ENCODE measurements at regions not wholly inside any gene's neighbourhood (a gene's known extent, or its start where the extent isn't known, plus 50 kb on each side); places are given as distances from the start of the nearest gene placed in this dataset.

DNA sequence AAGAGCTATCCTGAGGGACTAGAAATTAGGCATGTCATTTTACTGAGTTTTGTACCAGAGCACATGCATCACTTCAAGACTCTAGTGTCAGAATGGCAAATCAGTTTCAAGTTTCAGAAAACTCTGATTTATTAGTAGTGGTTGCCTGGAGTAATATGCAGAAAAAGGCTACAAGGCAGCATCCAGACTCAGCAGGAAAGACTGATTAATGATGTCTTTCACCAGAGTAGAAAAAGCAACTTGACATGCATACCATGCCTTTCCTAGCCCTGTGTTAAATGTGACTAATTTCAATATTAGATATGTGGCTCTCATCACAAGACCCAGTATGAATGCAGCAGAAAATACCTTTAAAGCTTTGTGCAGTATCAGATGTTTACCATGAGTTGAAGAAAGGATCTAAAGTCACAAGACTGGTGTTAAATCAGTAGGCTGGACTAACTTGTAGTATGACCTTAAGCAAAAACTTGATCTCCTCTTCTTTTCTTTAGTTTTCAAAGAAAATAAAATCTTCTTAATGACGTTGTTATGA, 1251.2 kb upstream of the C9orf72 start:
- no peak for DNase-seq (ENCODE audit: low read depth in 3 of 3)

DNA sequence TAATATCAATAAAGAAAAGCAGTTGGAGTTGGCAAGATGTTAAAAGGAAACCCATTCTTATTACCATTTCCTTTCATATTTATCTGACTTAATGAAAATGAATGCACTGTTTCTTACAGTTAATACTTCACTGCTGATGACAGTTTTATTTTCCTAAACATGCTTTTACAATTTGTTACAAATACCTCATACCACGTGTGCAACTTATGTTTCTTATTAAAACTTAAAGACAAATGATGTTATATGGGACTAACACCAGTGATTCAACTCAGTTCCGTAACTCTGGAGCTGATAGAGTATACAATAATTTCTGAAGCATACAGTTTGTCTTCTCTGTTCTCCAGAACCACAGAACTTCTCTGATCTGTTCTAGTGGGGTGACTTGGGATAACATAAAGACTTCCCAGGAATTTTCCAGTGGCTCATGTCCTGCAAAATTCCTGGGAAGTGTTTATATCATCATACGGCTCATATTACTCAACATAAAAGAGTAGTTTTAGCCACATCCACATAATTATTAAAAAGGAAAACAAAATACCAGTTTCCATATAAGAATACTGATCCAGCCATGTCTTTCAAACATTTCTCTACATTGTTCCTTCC, 1259.0 kb upstream of the C9orf72 start:
- DNase-seq (ENCODE audit: low read depth in 3 of 3), result no peak

DNA sequence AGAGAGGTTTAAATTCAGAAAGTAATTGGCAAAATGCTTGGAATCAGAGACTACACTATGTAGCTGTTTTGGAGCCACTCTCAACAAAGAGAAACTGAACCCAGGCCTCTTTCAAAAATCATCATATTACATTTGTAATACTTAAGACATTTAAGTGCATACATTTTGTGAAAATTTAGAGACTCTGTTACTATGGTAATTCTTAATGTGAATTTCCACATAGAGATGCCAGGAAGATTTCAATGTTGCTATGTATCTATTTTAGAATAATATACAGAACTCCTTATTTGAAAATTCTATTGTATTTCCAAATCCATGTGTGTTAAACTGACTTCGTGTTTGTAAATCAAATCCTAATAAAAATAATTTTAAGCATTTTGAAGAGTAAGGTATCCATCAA, 1260.9 kb upstream of the C9orf72 start:
- no peak for DNase-seq (ENCODE audit: low read depth in 3 of 3)

DNA sequence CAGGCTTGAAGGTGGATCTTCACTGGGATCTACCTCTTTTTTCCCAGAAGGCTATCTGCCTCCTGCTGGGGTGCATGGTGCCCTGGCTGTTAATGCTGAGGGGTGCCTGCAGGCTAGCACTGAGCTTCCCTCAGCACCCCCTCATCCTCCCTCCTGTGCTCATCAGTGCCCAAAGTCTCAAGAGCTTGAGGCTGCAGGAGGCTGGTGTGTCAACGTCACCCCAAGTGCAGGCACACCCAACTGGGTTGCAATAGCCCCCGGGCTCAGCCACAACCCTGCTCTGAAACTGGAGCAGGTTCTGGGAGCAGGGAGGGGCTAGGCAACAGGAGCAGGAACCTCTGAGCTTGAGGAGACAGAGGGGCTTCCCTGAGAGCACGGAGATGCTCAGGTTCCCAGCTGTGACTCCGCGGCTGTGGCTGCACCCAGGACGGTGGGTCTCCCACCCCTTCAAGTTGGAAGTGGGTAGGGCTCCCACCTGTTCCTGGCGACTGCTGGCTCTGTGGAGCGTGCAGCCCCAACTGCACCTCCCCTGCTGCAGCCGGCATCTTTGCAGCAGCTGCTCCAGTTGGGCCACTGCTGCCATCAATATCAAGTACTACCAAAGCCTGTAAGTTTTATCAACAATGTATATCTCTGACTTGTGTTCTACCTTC, 1266.6 kb upstream of the C9orf72 start:
- no peak for DNase-seq (ENCODE audit: low read depth in 3 of 3)

DNA sequence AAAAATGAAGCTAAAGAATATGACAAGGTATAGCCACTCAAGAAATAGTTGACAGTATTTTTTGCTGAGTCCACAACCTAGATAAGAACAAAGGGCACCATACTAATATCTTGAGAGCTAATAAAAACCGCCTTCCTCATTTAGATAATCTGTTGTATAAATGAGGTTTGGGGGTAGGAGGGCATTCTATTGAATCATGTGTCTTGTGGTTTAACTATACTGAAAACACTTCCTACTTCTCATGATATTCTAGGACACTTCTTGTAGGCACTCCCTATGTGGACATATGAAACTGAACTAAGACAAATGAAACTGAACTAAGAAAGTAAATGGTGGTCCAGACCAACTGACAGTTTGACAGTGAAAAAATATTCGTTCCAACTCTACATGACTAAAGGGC, 1268.5 kb upstream of the C9orf72 start:
- no peak for DNase-seq (ENCODE audit: low read depth in 3 of 3)

DNA sequence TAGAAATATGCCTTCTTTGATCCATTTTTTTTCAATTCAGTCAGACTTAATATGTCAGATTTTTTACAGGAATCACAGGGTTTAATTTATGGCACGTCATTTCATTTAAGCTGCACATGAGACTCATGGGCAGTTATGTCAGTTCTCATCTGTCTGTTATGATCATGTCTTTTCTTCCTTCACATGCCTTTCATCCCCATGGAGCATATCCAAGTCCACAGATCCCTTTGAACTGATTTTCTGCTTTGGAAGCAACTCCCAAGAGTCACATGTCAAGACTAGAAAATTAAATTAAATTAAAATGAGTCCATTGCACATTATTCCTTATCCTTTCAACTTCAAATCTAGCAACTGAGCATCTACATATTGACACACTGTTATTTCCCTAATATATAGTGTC, 1274.0 kb upstream of the C9orf72 start:
- DNase-seq (ENCODE audit: low read depth in 3 of 3), result no peak

DNA sequence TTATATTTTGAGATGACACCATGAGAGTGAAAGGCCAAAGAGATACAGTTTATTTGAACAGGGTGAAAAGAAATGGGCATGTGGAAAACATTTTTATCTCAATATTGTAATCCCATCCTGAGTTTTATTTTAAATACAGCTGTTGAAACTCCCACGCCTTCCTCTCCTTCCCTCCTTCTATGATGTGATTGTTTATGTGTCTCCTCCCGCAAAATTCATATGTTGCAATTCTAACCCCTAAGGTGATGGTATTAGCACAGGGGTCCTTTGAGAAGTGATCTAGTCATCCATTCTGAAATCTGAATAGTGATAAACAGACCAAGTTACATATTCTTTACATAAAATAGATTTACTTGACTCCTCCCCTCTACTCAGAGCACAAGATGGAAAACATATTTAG, 1275.4 kb upstream of the C9orf72 start:
- DNase-seq (ENCODE audit: low read depth in 3 of 3), result no peak

DNA sequence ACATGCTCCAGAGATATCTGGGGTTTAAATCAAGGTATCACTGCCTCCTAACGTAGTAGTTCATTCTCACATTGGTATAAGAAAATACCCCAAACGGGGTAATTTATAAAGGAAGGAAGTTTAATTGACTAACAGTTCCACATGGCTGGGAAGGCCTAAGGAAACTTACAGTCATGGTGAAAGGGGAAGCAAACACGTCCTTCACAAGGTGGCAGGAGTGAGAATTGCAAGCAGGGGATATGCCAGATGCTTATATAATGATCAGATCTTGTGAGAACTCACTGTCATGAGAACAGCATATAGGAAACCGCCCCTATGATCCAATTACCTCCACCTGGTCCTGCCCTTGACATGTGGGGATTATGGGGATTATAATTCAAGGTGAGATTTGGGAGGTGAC, 1280.2 kb upstream of the C9orf72 start:
- DNase-seq (ENCODE audit: low read depth in 3 of 3), result no peak

DNA sequence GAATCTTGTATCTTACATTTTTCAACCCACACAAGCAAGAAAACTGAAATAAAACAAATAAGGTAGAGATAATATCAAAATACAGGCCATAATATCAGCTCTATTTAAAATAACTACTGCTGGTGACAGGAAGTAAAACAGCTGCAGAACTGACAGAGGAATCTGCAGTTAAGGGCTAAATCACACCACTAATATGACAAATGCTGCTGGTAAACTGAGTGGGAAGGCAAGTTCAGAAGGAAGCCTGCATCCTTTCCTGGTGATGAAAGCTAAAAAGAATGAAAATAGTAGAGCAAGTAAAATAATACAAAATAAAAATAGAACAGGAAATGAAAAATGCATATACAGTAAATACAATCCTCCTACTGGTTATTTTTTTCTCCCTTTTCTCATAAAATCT, 1293.7 kb upstream of the C9orf72 start:
- no peak for DNase-seq (ENCODE audit: low read depth in 3 of 3)

DNA sequence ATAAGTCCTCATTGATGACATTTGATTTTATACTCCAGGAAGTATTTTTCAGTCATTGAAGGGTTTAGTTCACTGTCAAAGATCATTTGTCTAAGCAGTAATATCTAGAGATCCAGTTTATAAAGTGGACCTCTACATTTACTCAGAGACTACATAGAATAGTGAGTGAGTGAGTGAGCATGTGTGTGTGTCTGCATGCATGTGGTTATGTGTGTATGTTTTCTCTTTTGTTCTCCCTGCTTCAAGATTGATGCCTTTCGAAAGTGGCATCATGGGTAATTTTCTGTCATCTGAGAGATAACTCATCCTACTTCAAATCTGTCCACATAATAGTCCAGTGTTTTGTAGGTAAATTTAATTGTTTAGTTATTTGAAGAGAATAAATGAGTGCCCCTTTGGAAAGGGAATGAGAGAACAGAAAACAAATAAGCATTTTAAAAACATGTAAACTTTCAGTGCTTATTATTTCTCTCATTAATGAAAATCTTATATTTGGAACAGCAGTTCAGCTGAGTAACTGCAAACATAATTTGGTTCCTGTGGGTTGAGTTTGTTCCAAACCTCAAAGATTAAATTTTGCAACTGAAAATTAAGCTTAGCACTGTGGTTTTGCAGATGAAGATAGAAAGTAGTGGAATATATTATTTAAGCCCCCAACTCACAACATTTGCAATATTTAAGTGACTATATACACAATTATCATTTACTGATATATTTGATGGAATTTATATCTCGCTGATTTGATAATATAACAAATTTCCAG, 1295.1 kb upstream of the C9orf72 start:
- no peak for DNase-seq (ENCODE audit: low read depth in 3 of 3)

DNA sequence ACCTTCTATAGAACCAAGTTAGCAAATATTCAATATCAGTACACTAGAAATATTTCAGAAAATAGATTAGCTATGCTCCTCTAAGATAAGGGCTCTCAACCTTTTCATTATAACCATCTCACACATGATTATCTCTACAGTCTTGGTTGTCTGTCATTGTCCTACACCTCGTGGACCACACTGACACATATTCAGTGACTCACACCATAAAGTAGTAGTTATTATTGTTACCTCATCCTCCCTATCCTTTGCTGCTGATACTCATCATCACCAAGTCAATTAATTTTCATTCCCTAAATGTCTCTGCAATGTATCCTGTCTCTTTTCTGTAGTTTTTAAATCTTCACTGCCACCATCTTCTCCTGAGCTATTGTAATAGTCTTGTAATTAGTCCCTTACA, 1309.2 kb upstream of the C9orf72 start:
- DNase-seq (ENCODE audit: low read depth in 3 of 3), result no peak

DNA sequence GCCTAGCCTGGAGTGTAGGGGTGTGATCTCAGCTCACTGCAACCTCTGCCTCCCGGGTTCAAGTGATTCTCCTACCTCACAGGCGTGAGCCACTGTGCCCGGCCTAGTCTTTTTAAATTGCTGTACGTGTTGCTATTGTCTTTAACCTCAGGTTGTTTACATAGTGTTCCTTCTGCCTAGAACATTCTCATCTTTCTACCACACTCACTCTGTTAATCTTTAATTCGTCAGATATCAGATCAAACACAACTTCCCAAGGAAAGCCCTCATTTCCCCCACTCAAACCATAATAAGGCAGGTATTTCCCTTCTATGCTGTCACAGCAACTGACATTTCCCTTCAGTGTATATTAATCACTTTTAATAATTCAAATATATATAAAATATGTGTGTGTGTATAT, 1310.0 kb upstream of the C9orf72 start:
- DNase-seq (ENCODE audit: low read depth in 3 of 3), result no peak

DNA sequence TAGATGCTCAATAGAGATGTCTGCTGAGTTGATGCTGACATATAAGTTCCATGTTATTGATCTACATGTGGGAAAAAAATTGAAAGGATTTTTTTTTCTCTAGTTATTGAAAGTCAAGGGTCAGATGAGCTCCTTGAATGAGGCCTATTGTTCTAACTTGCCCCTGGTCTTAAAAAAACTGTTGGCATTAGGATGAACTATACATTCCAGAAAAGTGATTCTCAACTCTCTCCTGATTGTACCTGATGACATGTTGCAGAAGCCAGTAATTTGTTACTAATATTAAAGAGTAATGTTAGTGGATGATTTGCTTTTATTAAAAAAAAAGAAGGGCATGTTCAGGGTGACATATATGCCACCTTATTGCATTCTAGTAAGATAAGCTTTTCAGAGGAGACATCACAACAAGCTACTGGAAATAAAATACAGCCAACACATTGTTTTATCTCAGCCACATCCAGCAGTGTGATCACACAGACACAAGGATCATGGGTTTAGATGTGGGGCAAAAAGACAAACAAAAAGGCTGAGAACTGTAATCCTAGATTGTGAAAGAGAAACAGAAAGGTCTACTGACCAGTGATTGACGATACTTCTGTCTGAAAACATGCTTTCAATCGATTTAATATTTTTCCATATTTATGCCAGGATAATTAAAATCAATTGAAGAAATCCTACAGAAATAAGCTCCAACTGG, 1314.1 kb upstream of the C9orf72 start:
- no peak for DNase-seq (ENCODE audit: low read depth in 3 of 3)

DNA sequence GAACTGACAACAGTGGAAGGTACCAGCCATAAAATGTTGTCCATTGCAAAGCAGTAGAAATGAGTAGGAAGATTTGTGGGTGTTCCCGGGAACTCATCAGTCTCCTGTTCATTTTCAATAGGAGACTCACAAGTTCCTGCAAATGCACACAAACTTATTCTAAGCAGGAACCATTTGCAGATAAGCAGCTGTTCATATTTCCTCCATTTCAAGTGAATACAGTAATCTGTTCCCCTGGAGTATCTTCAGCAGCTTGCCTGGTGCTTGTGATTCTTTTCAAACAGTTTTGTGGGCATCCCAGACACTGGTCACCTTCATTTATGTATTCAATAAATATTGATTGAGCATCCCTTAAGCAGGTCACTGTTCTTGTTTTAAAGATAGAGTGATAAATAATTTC, 1315.5 kb upstream of the C9orf72 start:
- no peak for DNase-seq (ENCODE audit: low read depth in 3 of 3)

DNA sequence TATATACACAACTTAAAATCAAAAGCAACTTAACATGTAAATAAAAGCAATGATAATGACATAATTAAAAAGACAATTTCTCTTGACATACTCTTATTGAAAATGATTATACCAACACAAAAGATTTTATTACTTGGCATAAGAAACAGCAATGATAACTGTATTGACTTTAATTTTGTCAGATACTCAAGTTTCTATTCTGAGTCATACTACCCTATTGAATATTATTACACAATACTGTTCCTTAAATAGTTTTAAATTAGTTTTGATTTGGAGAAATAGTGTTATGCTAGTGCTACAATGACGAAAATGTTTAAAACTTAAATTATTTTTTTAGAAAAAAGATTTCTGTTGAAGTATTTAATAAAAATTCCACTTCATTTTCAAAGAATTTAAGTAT, 1319.3 kb upstream of the C9orf72 start:
- DNase-seq (ENCODE audit: low read depth in 3 of 3), result no peak

DNA sequence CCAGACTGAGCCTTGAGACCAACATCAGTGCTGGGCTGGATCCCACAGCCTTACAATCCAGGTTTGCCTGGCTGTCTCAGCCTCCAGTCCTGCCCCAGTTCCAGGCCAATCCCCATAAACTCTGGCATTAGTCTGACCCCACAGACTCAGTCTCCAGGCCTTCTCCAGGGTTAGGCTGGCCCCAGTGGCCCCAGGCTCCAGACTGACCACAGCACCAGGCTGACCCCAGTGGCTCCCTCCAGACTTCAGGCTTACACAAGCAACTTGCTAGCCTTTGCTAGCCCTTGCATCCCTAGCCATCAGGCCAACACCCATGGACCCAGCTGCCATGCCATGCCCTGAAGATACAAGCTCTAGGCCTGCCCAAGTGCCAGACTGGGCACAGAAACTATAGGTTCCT, 1326.0 kb upstream of the C9orf72 start:
- no peak for DNase-seq (ENCODE audit: low read depth in 3 of 3)

DNA sequence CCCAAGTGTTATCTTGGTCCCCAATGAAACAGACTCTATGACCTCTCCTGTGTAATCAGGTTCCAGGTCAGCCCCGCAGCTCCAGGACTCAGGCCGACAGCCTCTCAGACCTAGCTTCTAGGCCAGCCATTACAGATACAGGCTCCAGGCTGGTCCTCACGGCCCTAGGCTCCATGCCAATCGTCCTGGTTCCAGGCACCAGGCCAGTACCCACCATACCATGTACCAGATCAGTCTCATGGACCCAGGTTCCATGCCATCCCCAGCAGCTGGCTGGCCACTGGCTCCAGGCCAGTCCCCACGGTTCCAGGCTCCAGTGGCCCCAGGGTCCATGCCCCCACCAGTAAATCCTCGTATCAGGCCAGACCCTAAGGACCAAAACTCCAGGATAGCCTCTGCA, 1326.6 kb upstream of the C9orf72 start:
- DNase-seq (ENCODE audit: low read depth in 3 of 3), result no peak

DNA sequence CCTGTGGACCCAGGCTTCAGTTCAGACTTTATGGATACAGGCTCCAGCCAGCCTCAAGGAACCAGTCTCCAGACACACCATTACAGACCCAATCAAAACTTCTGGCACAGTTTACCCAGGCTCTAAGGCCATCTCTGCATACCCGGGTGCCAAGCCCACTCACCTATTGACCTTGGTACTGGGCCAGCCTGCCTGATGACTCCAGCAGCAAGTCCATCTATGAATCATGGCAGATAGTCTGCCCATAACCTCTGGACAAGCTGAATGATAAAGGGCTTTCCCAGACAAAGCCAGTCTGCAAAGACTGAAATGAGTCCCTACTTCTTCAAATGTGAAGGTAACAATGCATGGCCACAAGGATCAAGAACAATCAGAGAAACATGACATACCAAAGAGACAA, 1327.1 kb upstream of the C9orf72 start:
- DNase-seq (ENCODE audit: low read depth in 3 of 3), result no peak

DNA sequence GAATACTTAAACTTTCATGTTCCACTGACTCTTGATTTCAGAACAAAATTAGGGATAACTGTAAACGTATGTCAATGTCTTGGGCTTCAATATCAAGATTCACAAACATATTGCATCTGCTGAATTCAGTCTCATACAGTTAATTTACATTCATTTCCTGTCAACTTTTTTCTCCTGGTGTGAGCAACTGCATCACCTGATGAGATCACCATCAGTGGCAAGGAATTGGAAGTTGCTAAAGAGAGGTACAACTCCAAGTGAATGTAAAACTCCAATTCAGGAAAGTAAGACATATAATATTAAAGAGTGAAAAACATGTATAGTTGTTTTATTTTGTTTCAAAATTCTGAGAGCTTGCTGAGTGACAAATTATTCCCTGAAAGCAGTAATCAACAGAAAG, 1336.2 kb upstream of the C9orf72 start:
- DNase-seq (ENCODE audit: low read depth in 3 of 3), result no peak

DNA sequence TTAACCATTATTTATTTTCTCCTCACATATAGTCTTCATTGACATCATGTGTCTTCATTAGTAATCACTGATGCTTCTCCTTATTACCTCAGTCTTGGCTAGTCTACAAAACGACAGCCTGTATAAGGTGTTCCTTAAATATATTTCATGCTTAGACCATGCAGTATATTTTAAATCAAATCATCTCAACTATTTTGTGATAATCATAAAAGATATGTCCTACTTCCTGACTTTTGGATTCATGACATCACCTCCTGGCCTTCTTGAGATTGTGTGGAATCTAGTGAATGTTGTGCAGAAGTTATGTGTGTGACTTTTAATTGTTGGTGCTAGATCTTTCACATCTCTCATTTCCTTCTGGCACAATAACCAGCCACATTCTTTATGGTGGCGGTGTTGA, 1339.3 kb upstream of the C9orf72 start:
- DNase-seq (ENCODE audit: low read depth in 3 of 3), result no peak

DNA sequence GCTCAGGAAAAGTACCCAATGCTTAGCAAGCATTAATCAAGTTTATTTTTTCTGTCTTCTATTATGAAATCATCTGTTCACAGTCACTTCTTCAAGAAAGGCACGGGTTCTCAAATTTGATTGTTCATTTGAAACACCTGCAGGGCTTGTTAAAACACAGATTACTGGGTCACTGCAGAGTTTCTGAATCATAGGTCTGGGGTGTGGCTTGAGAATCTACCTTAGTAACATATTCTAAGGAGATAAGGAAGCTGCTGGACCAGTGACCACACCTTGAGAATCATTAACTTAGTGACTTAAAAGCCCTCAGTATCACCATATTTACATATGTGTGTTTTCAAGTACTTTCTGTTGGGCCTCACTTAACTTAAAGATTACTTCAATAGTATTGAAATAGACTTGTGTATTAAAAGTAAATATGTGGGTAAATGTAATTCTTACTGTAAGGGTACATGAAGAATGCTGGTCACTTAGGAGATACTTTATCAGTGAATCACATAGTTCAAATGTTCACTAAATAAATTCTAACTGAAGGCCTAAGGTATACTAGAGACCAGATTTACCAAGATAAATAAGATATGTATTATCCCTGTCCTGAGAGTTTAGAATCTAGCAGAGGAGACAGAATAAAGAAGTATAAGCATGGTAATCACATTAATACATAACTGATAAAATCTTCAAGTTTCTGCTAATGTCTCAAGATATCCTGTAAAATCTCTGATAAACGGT, 1342.1 kb upstream of the C9orf72 start:
- DNase-seq (ENCODE audit: low read depth in 3 of 3), result no peak

DNA sequence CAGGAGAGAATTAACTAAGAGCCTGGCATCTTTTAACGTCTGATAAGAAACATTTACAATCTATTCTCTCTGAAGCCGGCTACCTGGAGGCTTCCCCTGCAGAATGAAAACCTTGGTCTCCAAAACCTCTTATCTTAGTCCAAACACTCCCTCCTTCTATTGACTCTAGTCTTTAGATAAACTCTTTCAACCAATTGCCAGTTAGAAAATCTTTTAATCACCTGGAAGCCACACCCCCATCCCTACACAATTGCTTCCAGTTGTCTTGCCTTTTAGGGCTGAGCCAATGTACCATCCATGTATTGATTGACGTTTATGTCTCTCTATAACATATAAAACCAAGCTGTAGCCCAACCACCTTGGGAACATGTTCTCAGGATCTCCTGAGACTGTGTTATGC, 1343.1 kb upstream of the C9orf72 start:
- no peak for DNase-seq (ENCODE audit: low read depth in 3 of 3)

Measured in stimulated activated CD4-positive, alpha-beta T cell treated with anti-CD3 and anti-CD28 coated beads, TNF-alpha, amount 100 ng/mL, for 24 hours (primary cell).